GM18507 (cell line): ENCODE measurements at regions not wholly inside any gene's neighbourhood (a gene's known extent, or its start where the extent isn't known, plus 50 kb on each side); places are given as distances from the start of the nearest gene placed in this dataset.

Source experiments
- DNase-seq: peaks from one replicate; pipeline ENCODE4 v3.0.0; 2011; ENCODE audit warnings: low read depth; ENCODE audit not compliant: insufficient read length; ENCODE audit errors: extremely low spot score
- FAIRE-seq: peaks from 2 replicates; lab custom pipeline; 2011; peaks lifted over from hg19 to GRCh38; lab: Jason Lieb, UNC

DNA sequence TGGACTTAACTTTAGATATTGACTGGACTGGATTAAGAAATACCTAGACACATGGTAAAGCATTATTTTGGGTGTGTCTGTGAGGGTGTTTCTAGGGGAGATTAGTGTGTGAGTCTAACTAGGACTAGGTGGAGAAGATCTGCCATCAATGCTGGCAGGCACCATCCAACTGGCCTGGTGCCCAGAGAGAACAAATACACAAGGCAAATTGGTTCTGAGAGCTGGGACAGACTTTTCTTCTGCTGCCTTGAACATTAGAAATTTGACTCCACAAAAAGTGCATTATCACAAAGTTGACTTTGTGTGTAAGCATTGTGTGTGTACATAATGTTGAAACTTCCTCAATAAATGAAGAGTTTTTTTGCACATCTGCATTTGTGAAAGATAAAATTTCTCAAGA is 522.1 kb downstream of the SUCLA2 start:
- DNase-seq: no peak
- no peak for FAIRE-seq

DNA sequence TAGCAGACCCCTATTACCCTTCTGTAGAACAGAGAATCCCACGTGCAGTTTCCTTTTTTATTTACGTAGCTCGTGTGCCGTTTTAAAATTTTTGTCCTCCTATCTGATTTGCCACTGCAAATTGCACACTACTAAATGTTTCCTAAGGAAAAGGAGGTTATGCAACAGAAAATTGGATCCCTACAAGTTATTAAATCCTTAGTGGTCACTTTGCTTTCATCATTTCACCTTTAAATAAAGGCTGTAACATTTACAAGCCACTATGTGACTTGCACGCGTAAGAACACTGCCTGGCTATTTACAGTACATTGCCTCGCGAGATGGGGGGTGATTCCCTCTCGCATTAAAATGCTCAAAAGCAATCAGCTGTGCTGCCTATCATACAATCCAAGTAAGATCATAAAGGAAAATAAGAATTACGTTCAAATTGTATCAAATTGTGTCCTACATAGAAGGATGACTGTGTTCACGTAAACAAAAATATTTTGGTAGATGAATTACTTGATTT is 525.6 kb downstream of the SUCLA2 start:
- FAIRE-seq (no peak), DNase-seq (no peak)

DNA sequence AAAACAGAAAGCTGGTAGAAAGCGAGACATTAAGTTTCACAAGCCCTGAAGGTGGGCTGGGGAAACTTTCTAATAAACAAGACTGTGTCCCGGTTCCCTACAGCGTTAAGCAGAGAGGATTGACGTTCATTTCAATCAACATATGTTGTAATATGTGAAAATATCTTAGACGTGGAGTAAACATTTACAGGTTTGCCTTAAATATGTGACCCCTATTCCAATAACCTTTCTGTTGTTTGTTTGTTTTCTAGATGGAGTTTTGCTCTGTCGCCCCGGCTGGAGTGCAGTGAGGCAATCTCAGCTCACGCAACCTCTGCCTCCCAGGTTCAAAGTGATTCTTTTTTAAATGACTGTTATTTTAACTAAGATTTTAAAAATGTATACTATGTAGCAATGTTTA is 526.2 kb downstream of the SUCLA2 start:
- DNase-seq (no peak), FAIRE-seq (no peak)

DNA sequence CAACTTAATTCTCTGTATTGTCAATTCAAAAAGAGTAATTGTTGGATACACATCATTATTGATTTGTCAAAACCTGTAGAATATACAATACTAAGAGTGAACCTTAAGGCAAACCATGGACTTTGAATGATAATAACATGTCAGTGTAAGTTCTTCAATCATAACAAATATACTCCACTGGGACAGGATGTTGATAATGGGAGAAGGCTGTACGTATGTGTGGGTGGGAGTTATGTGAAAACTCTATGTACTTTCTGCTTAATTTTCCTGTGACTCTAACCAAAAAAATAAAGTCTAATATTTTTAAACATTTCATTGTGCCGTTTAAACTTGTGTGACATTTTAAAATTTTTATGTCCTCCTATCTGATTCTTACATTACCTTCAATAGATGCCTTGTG is 526.7 kb downstream of the SUCLA2 start:
- no peak for FAIRE-seq
- no peak for DNase-seq

DNA sequence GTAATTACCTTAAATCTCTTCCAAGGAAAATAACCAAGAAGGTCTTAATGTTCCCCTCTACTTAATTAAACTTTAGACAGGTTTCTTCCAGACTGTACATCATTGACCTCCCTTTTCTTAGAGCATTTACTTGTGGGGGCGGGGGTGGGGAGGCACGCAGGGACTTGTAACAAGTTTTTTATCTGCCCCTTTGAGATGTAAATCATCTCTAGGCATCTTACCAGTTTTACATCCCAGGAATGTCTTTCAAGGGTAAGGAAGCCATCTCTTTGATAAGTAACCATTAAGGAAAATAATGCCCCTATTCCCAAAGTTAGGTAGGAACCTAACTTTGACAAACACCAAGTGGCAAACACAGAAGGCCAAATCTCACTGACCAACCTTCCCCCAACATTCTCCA is 528.6 kb downstream of the SUCLA2 start:
- FAIRE-seq (no peak), DNase-seq (no peak)

DNA sequence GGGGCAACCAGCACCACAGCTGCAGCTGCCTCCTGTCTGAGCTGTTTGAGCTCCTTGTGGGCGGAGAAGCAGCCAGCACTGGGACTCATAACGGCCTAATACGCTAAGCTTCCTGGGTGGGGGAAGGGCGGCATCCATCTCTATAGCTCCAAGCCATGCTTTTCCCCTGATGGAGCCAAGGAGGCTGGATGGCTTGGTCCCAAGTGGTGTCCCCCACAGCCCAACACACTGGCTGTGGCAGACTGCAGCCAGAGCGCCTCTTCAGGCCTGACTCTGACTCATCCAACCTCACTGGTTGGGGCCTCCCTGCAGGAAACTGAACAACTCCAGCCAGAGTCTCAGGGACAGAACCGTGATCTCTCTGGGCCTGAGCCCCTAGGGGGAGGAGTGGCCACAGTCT is 537.3 kb downstream of the SUCLA2 start:
- DNase-seq (no peak), FAIRE-seq (no peak)

DNA sequence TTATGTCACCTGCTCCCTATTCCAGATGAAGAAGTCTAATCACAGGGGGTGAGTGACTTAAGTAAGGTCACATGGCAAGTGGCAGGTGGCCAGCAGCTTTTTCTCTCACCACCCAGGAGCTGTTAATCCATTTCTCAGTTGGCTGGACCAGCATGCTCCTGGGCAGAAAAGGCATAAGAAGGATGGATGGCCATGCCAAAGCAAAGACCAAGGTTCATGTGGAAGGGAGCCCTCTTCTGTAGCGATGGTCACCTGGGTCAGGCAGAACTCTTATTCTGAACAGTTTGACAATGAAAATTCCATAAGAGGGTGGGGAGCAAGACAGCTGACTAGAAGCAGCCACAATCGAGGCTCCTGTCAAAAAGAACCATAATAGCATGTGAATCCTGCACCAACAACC is 538.1 kb downstream of the SUCLA2 start:
- FAIRE-seq: no peak
- DNase-seq: no peak

DNA sequence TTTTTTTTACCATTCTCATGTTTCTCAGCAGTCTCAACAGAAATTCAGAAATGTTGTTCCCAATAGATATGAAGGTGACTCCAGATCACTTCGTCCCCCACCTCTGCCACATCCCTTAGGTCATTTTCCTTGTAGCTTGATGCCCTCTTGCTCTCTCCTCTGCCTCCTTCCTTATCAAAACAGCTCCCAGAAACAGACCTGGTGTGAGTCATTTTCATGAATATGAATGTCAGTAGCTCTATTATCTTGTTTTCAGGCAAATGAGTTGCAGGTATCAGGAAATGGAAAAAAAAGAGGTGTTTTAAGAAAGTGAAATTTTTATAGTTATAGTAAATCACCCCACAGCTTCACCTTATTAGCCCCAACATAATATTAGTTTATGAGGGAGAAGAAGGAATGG is 539.3 kb downstream of the SUCLA2 start:
- DNase-seq (no peak), FAIRE-seq (no peak)

DNA sequence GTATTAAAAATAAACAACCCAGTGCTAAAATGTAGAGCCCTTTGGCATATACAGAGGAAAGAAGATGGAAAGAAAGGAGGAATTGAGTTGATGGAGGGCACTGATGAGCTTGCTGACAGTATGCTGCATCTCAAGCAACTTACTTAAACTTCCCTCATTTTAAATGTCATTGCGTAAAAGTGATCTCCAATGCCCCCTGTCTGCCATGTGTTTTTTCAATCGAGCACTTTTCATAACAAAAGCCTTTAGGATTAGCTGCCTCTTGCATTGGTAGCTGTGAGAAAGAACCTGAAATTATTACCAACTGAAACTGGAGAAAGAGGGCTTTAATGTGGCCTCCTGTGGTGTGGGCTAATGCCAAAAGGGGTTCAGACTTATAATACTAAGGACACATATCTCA is 541.6 kb downstream of the SUCLA2 start:
- no peak for FAIRE-seq
- no peak for DNase-seq

DNA sequence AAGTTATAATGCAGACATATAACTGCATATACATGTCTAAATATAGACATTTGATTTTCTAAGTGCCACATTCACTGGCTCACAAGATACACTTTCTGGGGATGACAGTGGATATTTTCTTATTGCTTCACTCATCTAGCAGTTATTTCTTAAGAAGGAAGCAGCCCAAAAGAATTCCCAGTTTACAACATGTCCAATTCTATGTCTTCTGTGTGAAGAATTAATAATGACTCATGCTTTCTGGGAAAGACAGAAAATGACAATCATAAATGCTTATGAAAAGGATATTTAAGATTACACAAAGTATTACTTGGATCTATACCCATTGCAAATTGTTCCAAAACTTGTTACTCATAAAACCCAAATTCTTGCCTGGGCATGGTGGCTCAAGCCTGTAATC is 543.4 kb downstream of the SUCLA2 start:
- FAIRE-seq (no peak), DNase-seq (no peak)

DNA sequence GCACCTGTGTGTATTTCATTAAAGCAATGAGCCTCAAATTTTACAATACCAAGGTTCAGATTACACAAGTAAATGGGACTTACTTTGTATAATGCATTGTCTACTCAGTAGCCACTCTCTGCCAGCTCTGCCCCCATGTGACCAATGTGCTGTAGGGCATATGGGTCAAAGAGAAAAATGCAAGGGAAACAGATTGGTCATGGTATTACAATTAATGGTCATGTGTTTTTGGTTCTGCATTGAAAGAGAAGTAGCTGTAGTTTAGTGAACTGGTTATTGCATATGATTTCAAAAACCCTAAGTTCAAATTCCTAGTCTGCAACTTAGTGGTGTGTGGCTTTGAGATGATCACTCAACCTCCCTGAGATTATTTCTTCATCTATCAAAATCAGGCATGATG is 545.4 kb downstream of the SUCLA2 start:
- no peak for DNase-seq
- FAIRE-seq: no peak

DNA sequence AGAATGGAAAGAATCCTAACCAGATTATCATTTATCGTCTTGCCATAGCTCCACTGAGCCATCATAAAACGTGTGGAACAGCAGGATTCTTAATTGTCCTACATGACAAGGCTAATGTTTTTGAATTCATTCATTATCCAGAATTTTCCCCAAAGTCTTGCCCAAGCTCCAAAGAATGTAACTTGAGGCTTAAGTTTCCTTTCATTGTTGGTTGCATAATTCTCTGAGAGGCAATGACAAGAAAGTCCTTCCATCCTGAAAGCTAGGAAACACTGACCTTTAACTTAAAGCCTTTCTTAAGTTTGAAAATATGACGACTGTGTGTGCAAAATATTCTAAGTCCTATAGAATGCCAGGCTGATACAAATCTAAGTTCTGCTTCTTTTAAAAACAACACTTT is 546.1 kb downstream of the SUCLA2 start:
- FAIRE-seq: no peak
- no peak for DNase-seq

DNA sequence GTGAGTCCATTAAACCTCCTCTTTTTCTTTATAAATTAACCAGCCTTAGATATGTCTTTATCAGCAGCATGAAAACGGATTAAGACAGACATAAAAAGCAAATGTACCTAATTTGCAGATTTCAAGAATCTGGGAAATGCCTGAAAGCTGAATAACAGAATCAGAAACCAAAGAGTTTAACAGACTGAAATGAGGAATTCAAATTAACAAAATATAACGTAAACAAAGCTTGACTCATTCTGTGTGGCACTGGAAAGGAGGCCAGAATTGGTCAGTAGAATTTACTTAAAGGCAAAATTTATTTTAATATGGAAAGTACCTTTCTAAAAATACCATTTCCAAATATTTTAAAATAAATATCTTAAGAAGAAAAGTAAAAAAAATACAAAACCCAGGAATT is 540.6 kb upstream of the HTR2A start:
- no peak for FAIRE-seq

DNA sequence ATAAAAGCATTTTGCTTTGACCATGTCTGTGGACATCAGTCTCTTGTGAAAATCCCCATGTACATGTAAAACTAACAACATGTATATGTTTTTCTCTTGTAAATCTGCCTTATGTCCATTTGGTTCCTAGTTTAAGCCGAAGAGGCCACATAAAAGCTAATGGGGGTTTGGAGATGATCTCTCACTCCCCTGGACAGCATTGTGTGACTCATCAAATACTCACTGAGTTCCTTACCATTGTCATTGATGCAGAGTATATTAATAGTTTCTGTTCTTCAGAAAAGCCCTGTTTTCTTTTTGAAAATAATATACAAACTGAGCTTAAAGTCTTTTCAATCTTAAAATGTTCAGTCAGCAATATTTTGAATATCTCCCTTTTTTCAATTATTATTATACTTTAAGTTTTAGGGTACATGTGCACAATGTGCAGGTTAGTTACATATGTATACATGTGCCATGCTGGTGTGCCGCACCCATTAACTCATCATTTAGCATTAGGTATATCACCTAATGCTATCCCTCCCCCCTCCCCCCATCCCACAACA is 536.7 kb upstream of the HTR2A start:
- DNase-seq: no peak
- FAIRE-seq: no peak

More for the DNA sequence above, 540.6 kb upstream of the HTR2A start:
- DNase-seq: no peak

DNA sequence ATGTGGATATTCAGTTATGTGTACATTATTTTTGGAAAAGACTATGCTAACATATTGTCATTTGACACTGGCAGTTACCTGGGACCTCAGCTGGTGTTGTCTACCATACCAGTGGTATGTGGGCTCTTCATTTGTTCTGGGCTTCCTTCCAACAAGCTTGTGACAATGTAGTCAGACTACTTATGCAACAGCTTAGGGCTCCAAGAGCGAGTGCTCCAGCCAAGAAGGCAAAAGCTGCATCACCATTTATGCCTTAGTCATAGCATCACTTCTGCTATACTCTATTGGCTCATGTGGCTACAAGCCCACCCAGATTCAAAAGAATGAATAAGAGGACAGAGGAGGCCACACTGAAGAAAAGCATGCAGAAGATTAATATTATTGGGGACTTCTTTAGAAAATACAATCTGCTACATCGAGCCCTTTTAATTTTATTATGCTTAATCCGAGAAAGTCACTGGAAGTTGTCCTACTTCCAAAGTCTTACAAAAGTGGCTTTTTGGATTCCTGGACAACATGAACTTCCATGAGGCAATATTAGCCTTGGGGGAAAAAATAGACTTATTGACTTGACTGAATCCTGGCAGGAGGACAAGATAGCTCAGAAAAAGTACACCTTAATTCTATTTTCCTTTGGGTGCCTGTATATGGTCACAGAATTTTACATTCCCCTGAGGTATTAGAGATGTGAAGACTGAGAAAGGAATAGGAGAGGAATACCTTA is 529.4 kb upstream of the HTR2A start:
- DNase-seq (no peak), FAIRE-seq (no peak)

DNA sequence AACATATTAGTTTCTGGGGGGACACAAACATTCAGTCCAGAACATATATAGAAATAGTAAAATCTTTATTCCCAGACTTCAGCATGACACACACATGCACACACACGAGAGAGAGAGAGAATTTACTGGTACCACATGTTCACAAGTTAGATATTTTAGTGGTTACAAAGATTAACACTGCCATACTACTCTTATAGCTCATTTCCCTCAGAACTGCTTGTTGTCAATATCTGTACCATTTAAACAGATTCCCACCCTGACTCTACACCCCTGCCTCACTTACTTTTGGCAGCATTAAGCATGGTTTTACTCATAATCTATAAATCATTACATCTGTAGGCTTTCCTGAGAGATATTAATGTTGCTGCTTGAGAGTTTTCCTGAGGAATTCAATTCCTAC is 524.7 kb upstream of the HTR2A start:
- no peak for FAIRE-seq

DNA sequence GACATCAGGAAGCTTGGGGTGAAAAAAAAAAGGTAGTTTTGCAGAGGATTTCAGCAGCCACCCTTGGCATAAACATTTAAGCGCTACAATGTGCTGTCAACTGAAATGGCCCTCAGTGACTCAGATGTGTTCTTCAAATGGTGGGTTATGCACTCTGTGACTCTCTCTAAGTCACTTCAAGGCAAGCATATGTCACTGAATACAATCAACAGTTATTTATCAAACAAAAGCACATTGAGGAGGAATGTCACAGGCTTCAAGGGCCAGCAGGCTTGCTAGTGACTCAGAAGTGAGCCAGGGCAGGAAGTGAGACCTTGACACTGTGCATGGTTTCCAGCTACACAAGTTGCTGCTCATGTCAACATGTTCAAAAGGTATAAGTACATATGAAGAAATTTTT is 523.7 kb upstream of the HTR2A start:
- FAIRE-seq (no peak), DNase-seq (no peak)

More for the DNA sequence above, 524.7 kb upstream of the HTR2A start:
- DNase-seq: no peak

DNA sequence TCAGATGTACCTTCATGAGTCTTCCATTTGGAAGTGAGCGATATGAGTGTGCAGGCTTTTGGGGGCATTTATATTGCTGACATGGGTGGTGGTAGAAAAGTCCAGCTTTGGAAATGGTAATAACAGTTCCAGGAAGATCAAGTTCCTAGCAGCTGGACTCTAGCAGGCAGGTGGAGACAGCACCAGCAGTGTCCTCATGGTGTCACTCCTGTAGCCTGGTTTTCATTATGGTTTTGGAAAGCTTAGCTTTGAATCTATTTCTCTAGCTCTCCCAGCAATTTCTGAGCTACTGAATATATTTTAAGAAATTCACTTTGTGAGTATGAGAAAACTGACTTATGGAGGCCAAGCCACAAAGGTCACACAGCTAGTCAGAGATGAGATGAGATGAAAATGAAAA is 523.2 kb upstream of the HTR2A start:
- FAIRE-seq: no peak
- DNase-seq: no peak

DNA sequence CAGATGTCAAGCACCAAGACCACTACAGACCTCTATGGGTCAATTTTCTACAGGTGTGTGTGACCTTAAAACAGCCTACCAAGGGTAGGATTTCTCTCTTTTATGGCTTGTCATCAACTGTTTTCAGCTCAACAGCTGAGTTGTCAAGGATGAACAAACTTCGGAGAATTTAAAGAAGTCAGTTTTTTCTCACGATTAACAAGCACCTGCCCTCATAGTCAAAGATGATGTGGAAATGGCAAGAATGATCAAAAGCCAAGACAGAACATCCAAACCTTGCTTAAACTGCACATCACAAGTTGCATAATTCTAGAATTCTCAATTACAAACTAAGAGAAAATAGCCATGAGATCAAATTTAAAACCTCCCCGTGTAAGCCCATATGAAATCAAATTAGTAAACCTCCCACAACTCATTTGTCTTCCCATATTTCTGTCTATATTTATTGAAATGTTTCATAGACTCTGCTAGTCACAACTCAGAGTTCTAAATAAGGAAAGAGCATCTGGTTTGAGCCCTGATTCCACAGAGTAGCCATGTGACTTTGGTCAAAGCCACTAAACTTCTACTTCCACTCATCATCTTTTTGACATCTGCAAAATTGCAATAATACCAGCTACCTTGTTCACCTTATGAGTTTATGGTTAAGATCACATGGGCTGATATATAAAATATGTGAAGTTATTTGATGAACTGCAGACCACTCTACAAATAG is 521.5 kb upstream of the HTR2A start:
- FAIRE-seq (no peak), DNase-seq (no peak)

DNA sequence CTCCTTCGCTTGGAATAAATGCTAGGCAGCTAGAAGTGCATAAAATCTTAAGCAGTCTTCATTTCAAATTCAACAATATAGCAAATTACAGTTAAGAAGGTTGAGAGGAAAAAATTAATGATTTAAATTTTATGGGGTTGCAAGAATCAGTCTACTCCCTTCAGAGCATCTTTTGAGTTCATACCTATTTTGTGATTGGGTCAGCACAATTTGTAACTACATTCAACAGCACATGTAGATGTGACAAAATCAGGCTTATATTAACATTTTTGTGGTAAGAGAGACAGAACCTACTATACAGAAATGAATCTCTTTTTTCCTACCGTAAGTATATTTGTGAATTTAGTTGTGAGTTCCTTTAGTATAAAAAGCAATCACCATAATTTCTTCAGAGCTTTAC is 520.6 kb upstream of the HTR2A start:
- DNase-seq (no peak), FAIRE-seq (no peak)

DNA sequence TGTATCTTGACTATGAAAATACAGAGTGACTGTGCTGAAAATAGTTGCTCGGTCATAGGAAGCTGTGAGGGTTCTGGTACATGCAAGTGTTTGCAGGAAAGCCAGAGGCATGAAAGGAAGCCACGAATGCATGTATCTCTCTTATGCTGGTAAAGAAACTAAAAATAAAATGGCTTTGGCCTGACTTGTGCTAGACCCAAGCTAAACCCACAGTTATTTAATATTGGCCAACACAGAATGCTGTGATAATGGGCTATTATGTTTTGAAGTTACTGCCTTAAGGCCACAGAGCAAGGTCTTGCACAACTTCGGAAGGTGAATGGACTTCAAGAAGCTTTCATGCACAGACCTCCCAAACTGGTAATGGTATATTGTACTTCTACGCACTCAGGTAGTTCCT is 518.2 kb upstream of the HTR2A start:
- FAIRE-seq: no peak
- DNase-seq: no peak
